ENCODE measurements at regions not wholly inside any gene's neighbourhood (a gene's known extent, or its start where the extent isn't known, plus 50 kb on each side); places are given as distances from the start of the nearest gene placed in this dataset.

- H2BK20ac ChIP-seq (ENCODE audit: low read depth, low read length), result no peak overlapping the region
- intact Hi-C loops (cut with micrococcal nuclease), result no loop called here
- no peak overlapping the region for H4K8ac ChIP-seq (ENCODE audit: low read depth in 2 of 2, low read length in 2 of 2)
- no peak overlapping the region for H3K14ac ChIP-seq (replicated peaks; ENCODE audit: low read depth, low read length)
- no peak overlapping the region for H3K56ac ChIP-seq (ENCODE audit: extremely low read depth, insufficient read depth, low read length)
- no peaks in the 10 kb centered on the region for H3K27me3 ChIP-seq (ENCODE audit: control insufficient read depth, insufficient read depth, low read length)
- H4K20me1 ChIP-seq (ENCODE audit: insufficient read depth, low read length), result no peaks in the 10 kb centered on the region
- ChIA-PET POLR2A (ENCODE audit: unreplicated experiment) (no interaction called here), CTCF (no interaction called here)
- WGBS, 2 experiments (ENCODE audit: extremely low coverage in 2 of 2, insufficient read length in 1 of 2), result no CpG with 5 or more reads among the region's 1 CpG
- H3K9me1 ChIP-seq (ENCODE audit: insufficient read depth, low read length), result no peaks in the 10 kb centered on the region
- no peaks in the 10 kb centered on the region for H3K36me3 ChIP-seq (ENCODE audit: control insufficient read depth, insufficient read depth, low read length)
- H2BK5ac ChIP-seq (ENCODE audit: low read depth, low read length, poor library complexity, severe bottlenecking), result no peak overlapping the region
- in situ Hi-C loops (cut with MboI; ENCODE audit: low sequenced_read_pairs), result no loop called here
- no peak overlapping the region for H4K91ac ChIP-seq (ENCODE audit: insufficient read depth, low read depth, low read length)
- TF ChIP-seq RFX5 (IDR thresholded peaks at IDR 0.05; ENCODE audit: low read depth, low read length), result no peak
- no peak for TF ChIP-seq FOS (IDR thresholded peaks at IDR 0.05; ENCODE audit: low read depth, low read length)
- TF ChIP-seq NFE2L2 (IDR thresholded peaks at IDR 0.05; ENCODE audit: low read depth, low read length), result no peak
- no peak for TF ChIP-seq MAFK (IDR thresholded peaks at IDR 0.05; ENCODE audit: low read depth, low read length)
- TF ChIP-seq RCOR1 (IDR thresholded peaks at IDR 0.05; ENCODE audit: insufficient replicate concordance, low read length), result no peak
- no peak for TF ChIP-seq ELK1 (IDR thresholded peaks at IDR 0.05; ENCODE audit: borderline replicate concordance, low read depth, low read length)
- TF ChIP-seq RAD21 (IDR thresholded peaks at IDR 0.05; ENCODE audit: low read length), result no peak
- no peak for TF ChIP-seq CHD1 (IDR thresholded peaks at IDR 0.05; ENCODE audit: low read depth, low read length)
- no peak for TF ChIP-seq CTCF (conservative IDR thresholded peaks at IDR 0.05; ENCODE audit: low read depth, low read length)
- TF ChIP-seq USF2 (IDR thresholded peaks at IDR 0.05; ENCODE audit: low read depth, low read length), result no peak
- TF ChIP-seq MAZ (IDR thresholded peaks at IDR 0.05; ENCODE audit: borderline replicate concordance, low read depth, low read length), result no peak
- TF ChIP-seq POLR2A (IDR thresholded peaks at IDR 0.05; ENCODE audit: low read depth, low read length), result no peak
- no peak for TF ChIP-seq SMC3 (IDR thresholded peaks at IDR 0.05; ENCODE audit: low read depth, low read length)
- TF ChIP-seq BHLHE40 (IDR thresholded peaks at IDR 0.05; ENCODE audit: low read depth, low read length), result no peak
- no peak for TF ChIP-seq CEBPB (IDR thresholded peaks at IDR 0.05; ENCODE audit: low read depth, low read length)
- TF ChIP-seq MXI1 (IDR thresholded peaks at IDR 0.05; ENCODE audit: borderline replicate concordance, low read depth, low read length), result no peak
- no peaks in the 10 kb centered on the region for H3K4me1 ChIP-seq (ENCODE audit: control insufficient read depth, insufficient read depth, low read length)
- no TSS peak for BruUV-seq (replicated peaks)
- H2AFZ ChIP-seq (replicated peaks; ENCODE audit: low read length, poor library complexity), result no peak overlapping the region
- no peak overlapping the region for H3K9ac ChIP-seq (ENCODE audit: low read depth, low read length)
- ATAC-seq (ENCODE audit: low read depth) (no peak), DNase-seq (no peak)
- H3K79me1 ChIP-seq (ENCODE audit: low read depth in 1 of 2, low read length in 2 of 2), result no peaks in the 10 kb centered on the region
- no peak overlapping the region for H4K5ac ChIP-seq (ENCODE audit: low read depth, low read length)
- dilution Hi-C loops (cut with HindIII; ENCODE audit: low sequenced_read_pairs, unreplicated experiment), result no loop called here
- H2AK5ac ChIP-seq (ENCODE audit: low read depth, low read length), result no peak overlapping the region
- no peak overlapping the region for H3K27ac ChIP-seq (ENCODE audit: insufficient read depth, low read length)
- H3K9me3 ChIP-seq (ENCODE audit: control insufficient read depth, insufficient read depth, low read length), result no peaks in the 10 kb centered on the region
- H3K23ac ChIP-seq (ENCODE audit: low read depth, low read length), result no peak overlapping the region
- H3K4ac ChIP-seq (ENCODE audit: low read depth, low read length), result no peak overlapping the region
- H2BK15ac ChIP-seq (ENCODE audit: low read depth, low read length), result no peak overlapping the region
- no peak overlapping the region for H2AK9ac ChIP-seq (replicated peaks; ENCODE audit: low read depth, low read length, poor library complexity)
- H2BK120ac ChIP-seq (ENCODE audit: low read depth, low read length), result no peak overlapping the region
- H3K18ac ChIP-seq (ENCODE audit: low read depth, low read length), result no peak overlapping the region
- H3K4me3 ChIP-seq (ENCODE audit: insufficient read depth, low read depth, low read length), result no peak overlapping the region
- H3K4me2 ChIP-seq (ENCODE audit: low read depth, low read length), result no peak overlapping the region
Observed at GRCh38 chr5:26024774-26025173, 1013.6 kb downstream of the CDH9 start.

Data from IMR-90 (cell line).